ENCODE measurements at regions not wholly inside any gene's neighbourhood (a gene's known extent, or its start where the extent isn't known, plus 50 kb on each side); places are given as distances from the start of the nearest gene placed in this dataset.

DNA sequence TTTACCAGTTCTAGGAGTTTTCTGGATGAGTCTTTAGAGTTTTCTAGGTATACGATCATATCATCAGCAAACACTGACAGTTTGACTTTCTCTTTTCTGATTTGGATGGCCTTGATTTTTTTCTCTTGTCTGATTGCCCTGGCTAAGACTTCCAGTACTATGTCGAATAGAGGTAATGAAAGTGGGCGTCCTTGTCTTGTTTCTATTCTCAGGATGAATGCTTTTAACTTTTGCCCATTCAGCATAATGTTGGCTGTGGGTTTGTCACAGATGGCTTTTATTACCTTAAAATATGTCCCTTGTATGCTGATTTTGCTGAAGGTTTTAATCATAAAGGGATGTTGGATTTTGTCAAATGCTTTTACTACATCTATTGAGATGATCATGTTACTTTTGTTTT lies 223.2 kb upstream of the COBL start:
- DNase-seq (ENCODE audit: low spot score): no peak
- TF ChIP-seq, protein P1, sequence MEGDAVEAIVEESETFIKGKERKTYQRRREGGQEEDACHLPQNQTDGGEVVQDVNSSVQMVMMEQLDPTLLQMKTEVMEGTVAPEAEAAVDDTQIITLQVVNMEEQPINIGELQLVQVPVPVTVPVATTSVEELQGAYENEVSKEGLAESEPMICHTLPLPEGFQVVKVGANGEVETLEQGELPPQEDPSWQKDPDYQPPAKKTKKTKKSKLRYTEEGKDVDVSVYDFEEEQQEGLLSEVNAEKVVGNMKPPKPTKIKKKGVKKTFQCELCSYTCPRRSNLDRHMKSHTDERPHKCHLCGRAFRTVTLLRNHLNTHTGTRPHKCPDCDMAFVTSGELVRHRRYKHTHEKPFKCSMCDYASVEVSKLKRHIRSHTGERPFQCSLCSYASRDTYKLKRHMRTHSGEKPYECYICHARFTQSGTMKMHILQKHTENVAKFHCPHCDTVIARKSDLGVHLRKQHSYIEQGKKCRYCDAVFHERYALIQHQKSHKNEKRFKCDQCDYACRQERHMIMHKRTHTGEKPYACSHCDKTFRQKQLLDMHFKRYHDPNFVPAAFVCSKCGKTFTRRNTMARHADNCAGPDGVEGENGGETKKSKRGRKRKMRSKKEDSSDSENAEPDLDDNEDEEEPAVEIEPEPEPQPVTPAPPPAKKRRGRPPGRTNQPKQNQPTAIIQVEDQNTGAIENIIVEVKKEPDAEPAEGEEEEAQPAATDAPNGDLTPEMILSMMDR (IDR thresholded peaks at IDR 0.05; ENCODE audit: extremely low read depth, insufficient read depth, missing control alignments): no peak
- in situ Hi-C loops (cut with MboI; ENCODE audit: low pct_unique_long_range_greater_than_20kb, low sequenced_read_pairs, unreplicated experiment): no loop called here

DNA sequence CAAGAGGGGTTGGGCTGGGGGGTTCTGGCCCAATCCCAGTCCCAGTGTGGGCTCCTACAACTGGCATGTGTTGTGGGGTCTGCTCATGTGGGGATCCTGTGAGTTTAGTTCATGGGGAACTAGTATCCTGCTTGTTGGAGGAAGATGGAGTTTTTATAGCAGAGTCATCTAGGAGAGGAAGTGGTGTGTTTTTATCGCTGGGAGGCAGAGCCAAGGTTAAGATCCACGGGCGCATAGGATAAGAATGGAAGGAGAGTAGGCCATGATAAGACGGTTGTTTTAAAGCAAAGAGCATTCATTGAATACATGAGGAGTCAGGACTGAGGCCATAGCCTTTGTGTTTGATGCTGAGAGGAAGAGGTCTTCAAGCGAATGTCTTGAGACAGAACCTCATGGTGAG lies 211.6 kb upstream of the COBL start:
- no peak for DNase-seq (ENCODE audit: low spot score)
- TF ChIP-seq, protein P1 (IDR thresholded peaks at IDR 0.05; ENCODE audit: extremely low read depth, insufficient read depth, missing control alignments): no peak
- in situ Hi-C loops (cut with MboI; ENCODE audit: low pct_unique_long_range_greater_than_20kb, low sequenced_read_pairs, unreplicated experiment): no loop called here

DNA sequence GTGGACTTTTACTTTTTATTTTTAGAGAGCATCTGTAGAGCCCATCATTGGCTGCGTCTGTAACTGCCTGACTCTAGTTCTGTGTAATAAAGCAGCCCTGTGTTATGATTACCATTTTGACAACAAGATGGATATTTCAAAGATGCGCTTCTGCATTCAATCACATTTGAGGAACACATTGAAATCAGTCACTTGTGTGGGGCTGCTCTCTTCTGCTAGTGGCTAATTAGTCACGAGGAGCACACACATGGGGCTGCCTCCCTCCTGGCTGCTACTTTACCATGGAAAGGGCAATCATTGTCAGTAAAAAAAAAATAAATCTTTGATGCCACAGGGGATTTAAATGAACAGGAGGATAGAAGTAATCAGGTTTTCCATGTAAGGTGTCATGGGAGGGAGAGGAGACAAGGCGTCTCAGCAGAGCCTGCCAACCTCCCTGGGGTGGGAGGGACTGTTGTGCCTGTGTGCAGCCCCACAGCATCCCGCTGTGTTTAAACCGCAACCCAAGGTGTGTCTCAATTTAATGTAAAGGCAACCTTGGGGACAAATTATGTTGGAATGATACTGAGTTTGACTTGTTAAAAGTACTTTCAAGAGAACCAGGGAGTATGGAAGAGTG lies 205.2 kb upstream of the COBL start:
- in situ Hi-C loops (cut with MboI; ENCODE audit: low pct_unique_long_range_greater_than_20kb, low sequenced_read_pairs, unreplicated experiment): no loop called here
- DNase-seq (ENCODE audit: low spot score): no peak
- TF ChIP-seq, protein P1 (IDR thresholded peaks at IDR 0.05; ENCODE audit: extremely low read depth, insufficient read depth, missing control alignments): no peak

DNA sequence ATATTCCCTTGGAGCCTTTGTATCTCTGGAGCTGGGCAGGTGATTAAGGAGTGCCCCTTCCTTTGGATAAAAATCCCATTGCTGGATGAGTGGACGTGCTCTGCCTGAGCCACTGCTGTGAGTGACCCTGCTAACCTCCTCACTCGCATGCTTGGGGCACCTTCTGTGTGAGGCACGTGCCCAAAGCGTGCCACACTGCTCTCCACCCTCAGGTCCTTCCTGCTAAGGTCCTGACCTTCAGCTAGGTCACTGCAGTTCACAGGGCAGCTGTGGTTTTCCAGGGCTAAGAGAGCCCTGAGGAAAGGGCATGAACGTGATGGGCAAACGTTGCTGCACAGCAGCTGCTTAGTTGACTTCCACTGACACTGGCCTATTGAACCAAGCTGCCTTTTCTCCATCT lies 204.4 kb upstream of the COBL start:
- DNase-seq (ENCODE audit: low spot score): no peak
- in situ Hi-C loops (cut with MboI; ENCODE audit: low pct_unique_long_range_greater_than_20kb, low sequenced_read_pairs, unreplicated experiment): no loop called here
- TF ChIP-seq, protein P1 (IDR thresholded peaks at IDR 0.05; ENCODE audit: extremely low read depth, insufficient read depth, missing control alignments): no peak

DNA sequence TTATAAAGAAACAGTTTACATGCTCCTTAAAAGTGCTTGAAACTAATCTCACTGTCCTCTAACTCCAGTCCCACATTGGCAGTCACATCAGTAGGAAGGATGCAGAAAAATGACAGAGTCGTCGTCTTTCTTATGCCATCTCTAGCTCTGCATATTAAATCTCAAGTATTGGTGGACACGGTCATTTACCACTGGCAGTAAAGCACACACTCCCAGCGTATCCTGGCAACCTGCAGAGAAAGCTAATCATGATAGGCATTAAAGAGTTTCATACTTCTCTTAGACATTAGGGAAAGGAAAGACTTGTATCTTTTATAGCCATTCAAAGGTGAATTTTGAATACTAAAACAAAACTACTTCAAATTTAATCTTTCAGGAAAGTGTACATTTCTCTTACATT lies 202.0 kb upstream of the COBL start:
- no peak for DNase-seq (ENCODE audit: low spot score)
- in situ Hi-C loops (cut with MboI; ENCODE audit: low pct_unique_long_range_greater_than_20kb, low sequenced_read_pairs, unreplicated experiment): no loop called here
- TF ChIP-seq, protein P1 (IDR thresholded peaks at IDR 0.05; ENCODE audit: extremely low read depth, insufficient read depth, missing control alignments): no peak

DNA sequence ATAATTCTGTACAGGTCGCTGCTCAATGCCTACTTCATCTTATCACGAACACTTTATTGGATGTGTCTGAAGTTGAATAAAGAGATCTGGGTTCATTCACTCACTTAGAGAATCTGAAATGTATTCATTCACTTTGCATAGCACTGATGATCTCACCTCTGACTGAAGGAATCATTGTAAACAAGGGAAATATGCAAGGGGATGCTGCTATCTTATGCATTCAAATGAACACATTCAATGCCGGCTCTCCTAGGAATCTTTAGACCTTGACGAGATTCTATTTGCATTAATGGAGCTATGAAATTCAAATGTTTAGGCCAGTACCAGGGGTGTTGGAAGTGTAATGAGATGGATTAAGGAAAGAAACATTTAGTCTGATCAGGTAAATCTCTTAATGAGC lies 200.6 kb upstream of the COBL start:
- in situ Hi-C loops (cut with MboI; ENCODE audit: low pct_unique_long_range_greater_than_20kb, low sequenced_read_pairs, unreplicated experiment): no loop called here
- TF ChIP-seq, protein P1 (IDR thresholded peaks at IDR 0.05; ENCODE audit: extremely low read depth, insufficient read depth, missing control alignments): no peak
- DNase-seq (ENCODE audit: low spot score): no peak

DNA sequence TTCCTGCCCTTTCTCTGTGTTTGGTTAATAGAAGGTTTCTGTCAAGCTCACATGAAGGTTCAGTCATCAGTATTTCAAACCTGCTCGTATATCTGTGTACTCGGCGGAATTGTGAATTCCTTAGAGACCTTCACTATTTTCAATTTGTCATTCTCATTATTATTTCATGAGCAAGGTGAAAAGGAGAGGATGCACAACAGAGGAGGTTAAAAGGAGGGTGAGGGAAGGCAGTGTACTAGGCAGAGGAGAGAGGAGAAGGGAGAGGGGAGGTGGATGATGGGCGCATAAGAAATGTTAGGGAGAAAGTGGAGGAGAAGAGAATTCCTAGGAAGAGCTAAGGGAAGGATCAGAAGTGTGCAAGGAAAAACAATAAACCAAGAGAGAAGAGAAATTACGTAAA lies 185.0 kb upstream of the COBL start:
- DNase-seq (ENCODE audit: low spot score): no peak
- TF ChIP-seq, protein P1 (IDR thresholded peaks at IDR 0.05; ENCODE audit: extremely low read depth, insufficient read depth, missing control alignments): no peak
- in situ Hi-C loops (cut with MboI; ENCODE audit: low pct_unique_long_range_greater_than_20kb, low sequenced_read_pairs, unreplicated experiment): no loop called here
